GM12878 (cell line): ENCODE measurements at regions not wholly inside any gene's neighbourhood (a gene's known extent, or its start where the extent isn't known, plus 50 kb on each side); places are given as distances from the start of the nearest gene placed in this dataset.

Source experiments
- ATAC-seq: fragments of 200-7000 bp; cut with Tn5 transposase; 3 replicates; pipeline ENCODE4 v1.9.1; 2020; ENCODE audit warnings: mild to moderate bottlenecking, moderate library complexity
- BruUV-seq: library from RNA; stranded (reverse); fragments of 400-500 nt; replicated peaks from 2 replicates; lab custom pipeline; 2021; lab: Mats Ljungman, UMichigan
- CTCF ChIA-PET: fragments of 300-600 bp; sonication (Branson Sonifier 250); formaldehyde crosslinking; extraction: SDS; loops from one replicate; lab custom pipeline; 2021; ENCODE audit warnings: inconsistent platforms; lab: Yijun Ruan, JAX
- POLR2A ChIA-PET: fragments of 350-600 bp; formaldehyde crosslinking; extraction: SDS; loops from one replicate; lab custom pipeline; 2021; ENCODE audit warnings: inconsistent platforms; lab: Charles Lee
- RAD21 ChIA-PET: fragments of 300-600 bp; sonication (Branson Sonifier 250); formaldehyde crosslinking; loops from one replicate; lab custom pipeline; 2023; ENCODE audit warnings: antibody characterized with exemption; ENCODE audit not compliant: unreplicated experiment; lab: Charles Lee
- SMC1A ChIA-PET: fragments of 300-600 bp; sonication (Branson Sonifier 250); formaldehyde crosslinking; loops from one replicate; lab custom pipeline; 2023; ENCODE audit not compliant: unreplicated experiment, uncharacterized antibody; lab: Charles Lee
- DNase-seq: peaks from one replicate; pipeline ENCODE4 v3.0.0-alpha.2; 2011; ENCODE audit warnings: low read depth, low spot score
- FAIRE-seq: peaks from 3 replicates; lab custom pipeline; 2011; peaks lifted over from hg19 to GRCh38; lab: Jason Lieb, UNC
- H2AFZ ChIP-seq: 2 replicates; pipeline ENCODE4 v1.6.0; 2011; ENCODE audit warnings: low read depth, low read length, control low read depth; ENCODE audit not compliant: control insufficient read depth
- H3K27ac ChIP-seq: 2 replicates; pipeline ENCODE4 v1.5.1; 2011; ENCODE audit warnings: control low read depth; ENCODE audit not compliant: control insufficient read depth, insufficient read depth
- H3K27me3 ChIP-seq, 2 experiments: replicated peaks in 1 of 2; 2 replicates each; pipeline versions ENCODE4 v1.6.0 to v1.6.1; 2011; ENCODE audit warnings: low read length in 1 of 2; ENCODE audit not compliant: control insufficient read depth in 2 of 2, insufficient read depth in 2 of 2
- H3K36me3 ChIP-seq, 2 experiments: 2 replicates each; pipeline ENCODE4 v1.5.1; 2011; ENCODE audit warnings: low read length in 1 of 2; ENCODE audit not compliant: control insufficient read depth in 2 of 2, insufficient read depth in 2 of 2
- H3K4me1 ChIP-seq: 2 replicates; pipeline ENCODE4 v1.6.1; 2011; ENCODE audit warnings: mild to moderate bottlenecking, low read length, moderate library complexity, mixed read lengths; ENCODE audit not compliant: control insufficient read depth, insufficient read depth
- H3K4me2 ChIP-seq: 2 replicates; pipeline ENCODE4 v1.6.0; 2011; ENCODE audit warnings: control low read depth; ENCODE audit not compliant: control insufficient read depth, insufficient read depth
- H3K4me3 ChIP-seq: fragments of 200-600 bp; sonication (generic); 2 replicates; pipeline ENCODE4 v1.5.1; 2016
- H3K79me2 ChIP-seq: 2 replicates; pipeline ENCODE4 v1.6.0; 2011; ENCODE audit warnings: low read length; ENCODE audit not compliant: control insufficient read depth, insufficient read depth
- H3K9ac ChIP-seq: 2 replicates; pipeline ENCODE4 v1.8.0; 2011; ENCODE audit warnings: low read length, control low read depth, mixed read lengths; ENCODE audit not compliant: control insufficient read depth, insufficient read depth
- H3K9me3 ChIP-seq: replicated peaks from 3 replicates; pipeline ENCODE4 v1.5.1; 2011; ENCODE audit warnings: mild to moderate bottlenecking, low read length; ENCODE audit not compliant: control insufficient read depth, insufficient read depth
- H4K20me1 ChIP-seq: 2 replicates; pipeline ENCODE4 v1.6.0; 2011; ENCODE audit not compliant: control insufficient read depth, insufficient read depth
- CEBPZ ChIP-seq: fragments of 150-350 bp; IDR thresholded peaks from 2 replicates; pipeline ENCODE4 v1.6.1; 2016; ENCODE audit warnings: low read depth, low read length
- CUX1 ChIP-seq: IDR thresholded peaks from 2 replicates; pipeline ENCODE4 v1.6.1; 2012; ENCODE audit warnings: improper control_type of control experiment, low read depth, low read length; ENCODE audit not compliant: insufficient replicate concordance
- HSF1 ChIP-seq: fragments of 150-350 bp; IDR thresholded peaks from 2 replicates; pipeline ENCODE4 v1.6.1; 2014; ENCODE audit warnings: mild to moderate bottlenecking, low read depth, low read length
- MAX ChIP-seq: IDR thresholded peaks from 2 replicates; pipeline ENCODE4 v1.6.1; 2012; ENCODE audit warnings: low read depth, low read length, improper control_type of control experiment
- MYB ChIP-seq: fragments of 150-350 bp; IDR thresholded peaks from 2 replicates; pipeline ENCODE4 v1.6.1; 2014; ENCODE audit warnings: mild to moderate bottlenecking, low read depth, low read length, borderline replicate concordance
- NFXL1 ChIP-seq: fragments of 450-650 bp; IDR thresholded peaks from 2 replicates; pipeline ENCODE4 v1.6.1; 2017; ENCODE audit warnings: antibody characterized with exemption, mild to moderate bottlenecking, borderline replicate concordance
- PAX8 ChIP-seq: fragments of 450-650 bp; IDR thresholded peaks from 2 replicates; pipeline ENCODE4 v1.6.1; 2017; ENCODE audit warnings: mild to moderate bottlenecking, moderate library complexity
- PML ChIP-seq: IDR thresholded peaks from 2 replicates; pipeline ENCODE4 v1.6.1; 2012; ENCODE audit warnings: low read length, inconsistent platforms
- RFX5 ChIP-seq: IDR thresholded peaks from 2 replicates; pipeline ENCODE4 v1.6.1; 2011; ENCODE audit warnings: low read depth, low read length, improper control_type of control experiment
- TAF1 ChIP-seq: IDR thresholded peaks from 2 replicates; pipeline ENCODE4 v1.6.1; 2011; ENCODE audit warnings: mild to moderate bottlenecking, low read depth, low read length, borderline replicate concordance
- WGBS: methylation state at CpG from one replicate; pipeline ENCODE4 v1.1.6; 2016; ENCODE audit warnings: low lambda C conversion rate; ENCODE audit not compliant: insufficient replicate concordance, insufficient coverage; ENCODE audit errors: missing lambda C conversion rate; 5-methylcytosine and 5-hydroxymethylcytosine counted together
- in situ Hi-C: fragments of 300-500 bp; cut with MboI; formaldehyde crosslinking; loops from 9 replicates; pipeline ENCODE4 v1.14.3; 2018; ENCODE audit warnings: mixed read lengths
- intact Hi-C: fragments of 100-400 bp; cut with micrococcal nuclease; formaldehyde crosslinking; loops from one replicate; pipeline ENCODE4 v1.14.2; 2022; ENCODE audit not compliant: unreplicated experiment

- POLR2A ChIA-PET, result no interaction called here
- intact Hi-C loops, result loop anchor here (10.0 kb wide), 1 partner anchor 171 kb away; no protein-coding TSS in a partner anchor
These were observed 107.3 kb downstream of the AHR start for GRCh38 chr7:17405786-17406185.

More at GRCh38 chr7:17405786-17406185, 107.3 kb downstream of the AHR start:
- H3K4me2 ChIP-seq, result no peak overlapping the region
- H2AFZ ChIP-seq, result no peak overlapping the region
- no peak for ATAC-seq
- no peaks in the 10 kb centered on the region for H3K79me2 ChIP-seq
- no peak for TF ChIP-seq MYB
- TF ChIP-seq TAF1, result no peak
- TF ChIP-seq RFX5, result no peak
- no peak for TF ChIP-seq NFXL1
- no peak for TF ChIP-seq CEBPZ
- TF ChIP-seq HSF1, result no peak
- no peak for TF ChIP-seq PML
- TF ChIP-seq CUX1, result no peak
- no peak for TF ChIP-seq PAX8
- no peak for TF ChIP-seq MAX
- TF ChIP-seq, all 136 proteins: peak for 0
- Histone ChIP-seq H3K27ac (no peak overlapping the region), H3K9me3 (no peaks in the 10 kb centered on the region; the same call in 2 of the 3 replicates), H3K36me3 (no peaks in the 10 kb centered on the region), H3K4me1 (peaks cover 21% of the 10 kb centered on the region), H4K20me1 (no peaks in the 10 kb centered on the region), H3K27me3 (no peaks in the 10 kb centered on the region), H3K9ac (no peak overlapping the region), H3K4me3 (no peak overlapping the region)
- BruUV-seq, result no TSS peak
- DNase-seq (no peak), FAIRE-seq (no peak)
- ChIA-PET RAD21 (no interaction called here), SMC1A (interaction anchor here (0.9 to 2.0 kb wide), 3 partner anchors 10 to 20 kb away, joined by 3 to 4 read pairs (median 3); no protein-coding TSS in a partner anchor), CTCF (interaction anchor here (0.9 kb wide), 1 partner anchor 31 kb away, joined by 3 read pairs; no protein-coding TSS in a partner anchor)
- in situ Hi-C loops, result no loop called here
- WGBS, result 66% methylated on average over 8 of the region's 8 CpGs
